ENCODE measurements at regions not wholly inside any gene's neighbourhood (a gene's known extent, or its start where the extent isn't known, plus 50 kb on each side); places are given as distances from the start of the nearest gene placed in this dataset.

DNA sequence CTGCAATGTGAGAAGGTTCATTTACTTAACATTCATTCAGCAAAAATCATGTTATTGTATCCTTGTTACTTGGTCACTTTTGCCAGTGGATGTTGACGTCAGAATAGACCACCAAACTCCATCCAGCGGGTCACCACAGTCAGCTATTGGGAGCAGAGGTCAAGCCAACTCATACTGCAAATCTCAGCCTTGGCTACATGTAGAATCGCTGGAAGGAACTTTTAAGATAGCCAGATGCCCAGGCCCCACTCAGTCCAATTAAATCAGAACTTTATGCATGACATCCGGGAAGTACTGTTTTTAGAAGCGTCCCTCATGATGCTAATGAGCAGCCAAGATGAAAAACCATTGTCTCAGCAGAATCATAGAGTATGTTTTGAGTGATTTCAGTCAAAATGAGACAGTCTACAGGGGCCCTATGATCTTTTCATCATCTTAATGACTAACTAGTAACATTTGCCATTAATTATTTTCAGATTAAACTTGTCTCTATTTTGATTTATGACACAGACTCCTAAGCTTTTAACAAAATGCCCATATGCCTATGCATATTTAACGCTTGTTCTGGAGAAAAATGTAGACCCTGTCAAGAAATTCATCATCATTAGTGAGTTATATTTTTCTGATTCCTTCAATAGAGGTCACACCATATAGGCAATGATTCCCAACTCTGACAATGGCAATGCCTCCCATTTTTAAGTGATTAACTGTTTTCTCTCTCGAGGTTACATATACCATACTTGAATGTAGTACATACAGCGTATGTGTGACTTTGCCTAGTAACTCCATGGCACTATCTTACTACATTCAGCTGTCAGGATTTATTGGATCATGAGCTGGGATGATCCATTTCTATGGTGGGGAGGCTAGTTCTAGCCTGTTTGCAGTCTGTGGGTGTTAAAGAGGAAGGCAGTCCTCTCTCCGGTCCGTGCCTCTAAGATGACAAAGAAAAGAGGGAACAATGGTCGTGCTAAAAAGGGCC lies 63.7 kb upstream of the CCBE1 start:
- Histone ChIP-seq H3K9me3 (ENCODE audit: insufficient read depth, low read depth, low read length) (no peaks in the 10 kb centered on the region), H3K9me2 (replicated peaks; ENCODE audit: low read depth, low read length) (no peaks in the 10 kb centered on the region), H3K4me1 (ENCODE audit: insufficient read depth, low read length, poor library complexity, severe bottlenecking) (no peaks in the 10 kb centered on the region), H2AFZ (ENCODE audit: low read length) (no peak overlapping the region), H3K4me3 (ENCODE audit: low read length, poor library complexity, severe bottlenecking) (no peak overlapping the region), H3K4me2 (ENCODE audit: low read depth, low read length, poor library complexity, severe bottlenecking) (no peak overlapping the region), H3K79me2 (ENCODE audit: insufficient read depth, low read length) (no peaks in the 10 kb centered on the region), H3K9ac (ENCODE audit: low read depth, low read length, poor library complexity, severe bottlenecking) (no peak overlapping the region), H3F3A (ENCODE audit: low read depth) (no peaks in the 10 kb centered on the region), H4K20me1 (ENCODE audit: insufficient read depth, low read length, poor library complexity, severe bottlenecking) (no peaks in the 10 kb centered on the region), H3K36me3 (ENCODE audit: insufficient read depth, low read length) (no peaks in the 10 kb centered on the region), H3K27me3 (ENCODE audit: insufficient read depth, low read length, poor library complexity, severe bottlenecking) (no peaks in the 10 kb centered on the region)
- TF ChIP-seq, protein P1, sequence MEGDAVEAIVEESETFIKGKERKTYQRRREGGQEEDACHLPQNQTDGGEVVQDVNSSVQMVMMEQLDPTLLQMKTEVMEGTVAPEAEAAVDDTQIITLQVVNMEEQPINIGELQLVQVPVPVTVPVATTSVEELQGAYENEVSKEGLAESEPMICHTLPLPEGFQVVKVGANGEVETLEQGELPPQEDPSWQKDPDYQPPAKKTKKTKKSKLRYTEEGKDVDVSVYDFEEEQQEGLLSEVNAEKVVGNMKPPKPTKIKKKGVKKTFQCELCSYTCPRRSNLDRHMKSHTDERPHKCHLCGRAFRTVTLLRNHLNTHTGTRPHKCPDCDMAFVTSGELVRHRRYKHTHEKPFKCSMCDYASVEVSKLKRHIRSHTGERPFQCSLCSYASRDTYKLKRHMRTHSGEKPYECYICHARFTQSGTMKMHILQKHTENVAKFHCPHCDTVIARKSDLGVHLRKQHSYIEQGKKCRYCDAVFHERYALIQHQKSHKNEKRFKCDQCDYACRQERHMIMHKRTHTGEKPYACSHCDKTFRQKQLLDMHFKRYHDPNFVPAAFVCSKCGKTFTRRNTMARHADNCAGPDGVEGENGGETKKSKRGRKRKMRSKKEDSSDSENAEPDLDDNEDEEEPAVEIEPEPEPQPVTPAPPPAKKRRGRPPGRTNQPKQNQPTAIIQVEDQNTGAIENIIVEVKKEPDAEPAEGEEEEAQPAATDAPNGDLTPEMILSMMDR (conservative IDR thresholded peaks at IDR 0.05; ENCODE audit: low read length): no peak
- no peak for TF ChIP-seq EZH2phosphoT487 (IDR thresholded peaks at IDR 0.05; ENCODE audit: borderline replicate concordance)

DNA sequence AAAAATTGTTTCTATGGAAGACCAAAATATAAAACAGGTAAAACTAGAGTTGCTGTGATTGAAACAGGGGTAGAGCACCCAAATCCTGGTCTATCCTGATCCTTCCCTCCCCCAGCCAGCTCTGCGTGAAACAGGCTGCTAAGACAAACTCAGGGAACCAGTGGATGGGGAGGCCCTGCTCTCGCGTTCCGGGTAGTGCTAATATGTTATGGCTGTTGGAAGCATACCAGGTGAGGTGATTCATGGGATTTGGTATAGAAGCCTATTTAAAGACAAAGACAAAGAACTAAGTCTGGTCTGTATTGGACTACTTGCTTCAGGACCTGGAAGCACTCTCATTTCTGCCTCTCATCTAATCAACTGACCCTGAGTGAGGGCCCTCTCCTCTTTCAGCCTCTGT lies 63.0 kb upstream of the CCBE1 start:
- Histone ChIP-seq H3K4me1 (ENCODE audit: insufficient read depth, low read length, poor library complexity, severe bottlenecking) (no peaks in the 10 kb centered on the region), H3K9me3 (ENCODE audit: insufficient read depth, low read depth, low read length) (no peaks in the 10 kb centered on the region), H3K4me2 (ENCODE audit: low read depth, low read length, poor library complexity, severe bottlenecking) (no peak overlapping the region), H4K20me1 (ENCODE audit: insufficient read depth, low read length, poor library complexity, severe bottlenecking) (no peaks in the 10 kb centered on the region), H3K79me2 (ENCODE audit: insufficient read depth, low read length) (no peaks in the 10 kb centered on the region), H2AFZ (ENCODE audit: low read length) (no peak overlapping the region), H3K4me3 (ENCODE audit: low read length, poor library complexity, severe bottlenecking) (no peak overlapping the region), H3K9ac (ENCODE audit: low read depth, low read length, poor library complexity, severe bottlenecking) (no peak overlapping the region), H3K27me3 (ENCODE audit: insufficient read depth, low read length, poor library complexity, severe bottlenecking) (no peaks in the 10 kb centered on the region), H3K36me3 (ENCODE audit: insufficient read depth, low read length) (no peaks in the 10 kb centered on the region), H3K9me2 (replicated peaks; ENCODE audit: low read depth, low read length) (no peaks in the 10 kb centered on the region), H3F3A (ENCODE audit: low read depth) (no peaks in the 10 kb centered on the region)
- TF ChIP-seq EZH2phosphoT487 (IDR thresholded peaks at IDR 0.05; ENCODE audit: borderline replicate concordance): no peak

DNA sequence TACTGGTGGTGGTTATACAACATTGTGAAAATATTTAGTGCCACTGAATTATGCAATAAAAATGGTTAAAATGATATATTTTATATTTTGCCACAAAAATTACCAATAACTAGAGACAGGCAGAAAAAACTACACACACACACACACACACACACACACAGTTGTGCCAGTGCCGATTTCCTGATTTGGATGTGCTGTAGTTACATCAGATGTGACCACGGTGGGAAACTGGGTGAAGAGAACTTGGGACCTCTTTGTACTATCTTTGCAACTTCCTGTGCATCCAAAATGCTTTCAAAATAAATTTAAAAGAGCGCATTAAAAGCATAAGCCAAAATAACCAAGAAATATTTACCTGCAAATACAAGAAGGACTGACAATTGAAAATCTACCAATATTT lies 61.6 kb upstream of the CCBE1 start:
- Histone ChIP-seq H4K20me1 (ENCODE audit: insufficient read depth, low read length, poor library complexity, severe bottlenecking) (no peaks in the 10 kb centered on the region), H3K9ac (ENCODE audit: low read depth, low read length, poor library complexity, severe bottlenecking) (no peak overlapping the region), H3K9me2 (replicated peaks; ENCODE audit: low read depth, low read length) (no peaks in the 10 kb centered on the region), H3K4me2 (ENCODE audit: low read depth, low read length, poor library complexity, severe bottlenecking) (no peak overlapping the region), H3K36me3 (ENCODE audit: insufficient read depth, low read length) (no peaks in the 10 kb centered on the region), H3K4me3 (ENCODE audit: low read length, poor library complexity, severe bottlenecking) (no peak overlapping the region), H3K9me3 (ENCODE audit: insufficient read depth, low read depth, low read length) (no peaks in the 10 kb centered on the region), H3K27me3 (ENCODE audit: insufficient read depth, low read length, poor library complexity, severe bottlenecking) (no peaks in the 10 kb centered on the region), H3K79me2 (ENCODE audit: insufficient read depth, low read length) (no peaks in the 10 kb centered on the region), H3F3A (ENCODE audit: low read depth) (no peaks in the 10 kb centered on the region), H2AFZ (ENCODE audit: low read length) (no peak overlapping the region), H3K4me1 (ENCODE audit: insufficient read depth, low read length, poor library complexity, severe bottlenecking) (no peaks in the 10 kb centered on the region)
- TF ChIP-seq, protein P1 (conservative IDR thresholded peaks at IDR 0.05; ENCODE audit: low read length): no peak
- no peak for TF ChIP-seq EZH2phosphoT487 (IDR thresholded peaks at IDR 0.05; ENCODE audit: borderline replicate concordance)

All from Loucy (cell line).